CD14-positive monocyte (primary cell): ENCODE measurements at regions not wholly inside any gene's neighbourhood (a gene's known extent, or its start where the extent isn't known, plus 50 kb on each side); places are given as distances from the start of the nearest gene placed in this dataset.

Source experiments
- DNase-seq, 3 donors: peaks; one replicate each; pipeline ENCODE4 v3.0.0-alpha.2; 2011 to 2022
- H2AFZ ChIP-seq: 2 replicates; pipeline ENCODE4 v1.6.0; 2012; ENCODE audit warnings: mild to moderate bottlenecking, low read depth, low read length, inconsistent platforms; ENCODE audit not compliant: insufficient read depth, poor library complexity, severe bottlenecking
- H3K27ac ChIP-seq, 2 donors: 1 replicate in 1 of 2; 2 replicates in 1 of 2; pipeline ENCODE4 v1.5.1; 2012 to 2013; ENCODE audit warnings: low read length in 2 of 2, control low read depth in 1 of 2, inconsistent platforms in 1 of 2, low read depth in 1 of 2, mild to moderate bottlenecking in 1 of 2
- H3K27me3 ChIP-seq, 2 donors: one replicate each; pipeline versions ENCODE4 v1.6.0 to v1.6.1; 2011 to 2013; ENCODE audit warnings: low read length in 2 of 2; ENCODE audit not compliant: control insufficient read depth in 2 of 2, insufficient read depth in 2 of 2
- H3K36me3 ChIP-seq, 2 donors: replicated peaks in 1 of 2; 1 replicate in 1 of 2; 2 replicates in 1 of 2; pipeline versions ENCODE4 v1.5.1 to v1.6.1; 2012 to 2013; ENCODE audit warnings: low read length in 2 of 2, control low read depth in 1 of 2, inconsistent platforms in 1 of 2, mild to moderate bottlenecking in 1 of 2; ENCODE audit not compliant: insufficient read depth in 2 of 2, control insufficient read depth in 1 of 2
- H3K4me1 ChIP-seq, 2 donors: 1 replicate in 1 of 2; 2 replicates in 1 of 2; pipeline versions ENCODE4 v1.5.1 to v1.6.1; 2012 to 2013; ENCODE audit warnings: low read length in 2 of 2, control low read depth in 1 of 2, inconsistent platforms in 1 of 2, mild to moderate bottlenecking in 1 of 2, moderate library complexity in 1 of 2; ENCODE audit not compliant: insufficient read depth in 2 of 2, control insufficient read depth in 1 of 2
- H3K4me2 ChIP-seq: replicated peaks from 2 replicates; pipeline ENCODE3; 2012; ENCODE audit warnings: low read length, moderate library complexity, mild to moderate bottlenecking; ENCODE audit not compliant: poor library complexity, severe bottlenecking; ENCODE audit errors: extremely low read depth
- H3K4me3 ChIP-seq, 3 experiments: fragments of 200-600 bp in 1 of 3; sonication (generic) in 1 of 3; replicated peaks in 1 of 3; 1 replicate in 2 of 3; 2 replicates in 1 of 3; pipeline ENCODE4 v1.5.1; 2011 to 2013; ENCODE audit warnings: low read length in 3 of 3, mild to moderate bottlenecking in 3 of 3, control low read depth in 2 of 3, low read depth in 2 of 3, inconsistent platforms in 1 of 3, moderate library complexity in 1 of 3
- H3K79me2 ChIP-seq: 2 replicates; pipeline ENCODE4 v1.6.0; 2012; ENCODE audit warnings: mild to moderate bottlenecking, control low read depth, inconsistent platforms, low read length, moderate library complexity; ENCODE audit not compliant: insufficient read depth
- H3K9ac ChIP-seq: 2 replicates; pipeline ENCODE4 v1.6.0; 2017; ENCODE audit warnings: low read length, mild to moderate bottlenecking; ENCODE audit not compliant: insufficient read depth, poor library complexity, severe bottlenecking
- H3K9me3 ChIP-seq, 2 donors: replicated peaks in 1 of 2; 1 replicate in 1 of 2; 2 replicates in 1 of 2; pipeline versions ENCODE4 v1.5.1 to v1.6.1; 2012 to 2013; ENCODE audit warnings: low read length in 2 of 2, control low read depth in 1 of 2; ENCODE audit not compliant: control insufficient read depth in 1 of 2, insufficient read depth in 1 of 2
- H4K20me1 ChIP-seq: 2 replicates; pipeline ENCODE4 v1.6.0; 2012; ENCODE audit warnings: mild to moderate bottlenecking, low read length, control low read depth, moderate library complexity; ENCODE audit not compliant: insufficient read depth
- H3K27ac Mint-ChIP-seq, 7 donors: one replicate each; pipeline ENCODE4 v1.8.0; 2020; ENCODE audit warnings: mild to moderate bottlenecking in 7 of 7, mixed read lengths in 7 of 7, moderate library complexity in 6 of 7, inconsistent platforms in 2 of 7
- H3K27me3 Mint-ChIP-seq, 3 donors: one replicate each; pipeline ENCODE4 v1.8.0; 2021 to 2022; ENCODE audit warnings: low read depth in 3 of 3, mild to moderate bottlenecking in 3 of 3, mixed read lengths in 3 of 3, moderate library complexity in 3 of 3, inconsistent platforms in 1 of 3
- H3K36me3 Mint-ChIP-seq, 2 donors: one replicate each; pipeline ENCODE4 v1.8.0; 2020; ENCODE audit warnings: mixed read lengths in 2 of 2, inconsistent platforms in 1 of 2, mild to moderate bottlenecking in 1 of 2
- H3K4me1 Mint-ChIP-seq: one replicate; pipeline ENCODE4 v1.8.0; 2020; ENCODE audit warnings: mild to moderate bottlenecking, mixed read lengths
- H3K4me3 Mint-ChIP-seq, 2 donors: one replicate each; pipeline ENCODE4 v1.8.0; 2020; ENCODE audit warnings: mild to moderate bottlenecking in 2 of 2, mixed read lengths in 2 of 2, moderate library complexity in 1 of 2
- H3K9me3 Mint-ChIP-seq, 7 donors: one replicate each; pipeline ENCODE4 v1.8.0; 2020 to 2022; ENCODE audit warnings: mixed read lengths in 7 of 7, mild to moderate bottlenecking in 6 of 7, moderate library complexity in 6 of 7, inconsistent platforms in 2 of 7
- CTCF ChIP-seq: fragments of 200-600 bp; IDR thresholded peaks from one replicate; pipeline ENCODE4 v1.8.0; 2022; ENCODE audit warnings: antibody characterized with exemption, mild to moderate bottlenecking
- WGBS: methylation state at CpG from one replicate; pipeline ENCODE4 v1.1.5; 2013; ENCODE audit warnings: missing lambda C conversion rate; ENCODE audit not compliant: insufficient coverage; 5-methylcytosine and 5-hydroxymethylcytosine counted together
- intact Hi-C, 2 donors: fragments of 100-400 bp; cut with micrococcal nuclease; formaldehyde crosslinking; loops; one replicate each; pipeline versions ENCODE4 v1.15.0 to v1.15.1; 2023

GRCh38 chrX:44035571-44035970 lies 62.4 kb upstream of the NDP start:
- H3K36me3 Mint-ChIP-seq: no peaks in the 10 kb centered on the region

DNA sequence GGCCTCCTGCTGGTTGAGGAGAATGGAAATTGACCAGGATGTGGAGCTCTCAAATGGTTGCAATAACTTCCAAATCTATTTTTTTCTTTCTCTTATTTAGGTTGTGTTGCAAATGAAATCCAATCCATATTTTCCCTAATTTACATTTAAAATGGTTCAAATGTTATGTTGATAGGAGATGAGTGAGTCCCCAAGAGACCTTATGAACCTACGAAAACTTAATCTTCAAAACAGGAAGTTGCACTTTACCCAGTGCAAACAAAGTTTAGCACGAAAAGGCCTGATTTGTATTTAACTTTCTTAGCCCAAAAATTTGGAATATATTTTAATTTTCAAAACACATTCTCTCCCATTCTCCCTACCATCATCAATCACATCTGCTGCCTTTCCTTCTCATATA lies 59.3 kb upstream of the NDP start:
- intact Hi-C loops: no loop called here
- H2AFZ ChIP-seq: no peak overlapping the region
- Mint-ChIP-seq H3K27ac (no peak overlapping the region), H3K9me3 (peaks cover 0 to 12% (median 3%) of the 10 kb centered on the region in 7 donors), H3K36me3 (no peaks in the 10 kb centered on the region), H3K27me3 (peaks cover 2 to 18% (median 2%) of the 10 kb centered on the region in 3 donors), H3K4me1 (peaks cover 7% of the 10 kb centered on the region), H3K4me3 (no peak overlapping the region)
- H3K27ac ChIP-seq: no peak overlapping the region
- H3K4me3 ChIP-seq: no peak overlapping the region
- no peak for TF ChIP-seq CTCF
- no peaks in the 10 kb centered on the region for H3K9me3 ChIP-seq
- peaks cover 0 to 10% of the 10 kb centered on the region in 2 donors for H3K27me3 ChIP-seq
- H3K9ac ChIP-seq: no peak overlapping the region
- no CpG with 5 or more reads among the region's 2 CpGs for WGBS
- peak in 1 of 3 donors; percentile 11 for DNase-seq
- H4K20me1 ChIP-seq: no peaks in the 10 kb centered on the region
- no peaks in the 10 kb centered on the region for H3K36me3 ChIP-seq
- no peaks in the 10 kb centered on the region for H3K79me2 ChIP-seq
- no peak overlapping the region for H3K4me2 ChIP-seq
- H3K4me1 ChIP-seq: no peaks in the 10 kb centered on the region

More at GRCh38 chrX:44035571-44035970, 62.4 kb upstream of the NDP start:
- intact Hi-C loops: no loop called here
- Mint-ChIP-seq H3K27ac (no peak overlapping the region), H3K9me3 (peaks cover 0 to 2% (median 0%) of the 10 kb centered on the region in 7 donors), H3K4me1 (peaks cover 22% of the 10 kb centered on the region), H3K4me3 (no peak overlapping the region), H3K27me3 (peaks cover 0 to 7% (median 2%) of the 10 kb centered on the region in 3 donors)
- no peaks in the 10 kb centered on the region for H3K9me3 ChIP-seq
- no peaks in the 10 kb centered on the region for H4K20me1 ChIP-seq
- no peaks in the 10 kb centered on the region for H3K36me3 ChIP-seq
- no peak overlapping the region for H3K4me3 ChIP-seq
- H3K4me2 ChIP-seq: no peak overlapping the region
- no peak for DNase-seq
- TF ChIP-seq CTCF: no peak
- H3K27ac ChIP-seq: no peak overlapping the region
- H3K4me1 ChIP-seq: peaks cover 7 to 10% of the 10 kb centered on the region in 2 donors
- no peak overlapping the region for H2AFZ ChIP-seq
- no peaks in the 10 kb centered on the region for H3K79me2 ChIP-seq
- no peak overlapping the region for H3K9ac ChIP-seq
- WGBS: no CpG with 5 or more reads among the region's 2 CpGs
- H3K27me3 ChIP-seq: peaks cover 0 to 10% of the 10 kb centered on the region in 2 donors
